ENCODE measurements at regions not wholly inside any gene's neighbourhood (a gene's known extent, or its start where the extent isn't known, plus 50 kb on each side); places are given as distances from the start of the nearest gene placed in this dataset.

DNA sequence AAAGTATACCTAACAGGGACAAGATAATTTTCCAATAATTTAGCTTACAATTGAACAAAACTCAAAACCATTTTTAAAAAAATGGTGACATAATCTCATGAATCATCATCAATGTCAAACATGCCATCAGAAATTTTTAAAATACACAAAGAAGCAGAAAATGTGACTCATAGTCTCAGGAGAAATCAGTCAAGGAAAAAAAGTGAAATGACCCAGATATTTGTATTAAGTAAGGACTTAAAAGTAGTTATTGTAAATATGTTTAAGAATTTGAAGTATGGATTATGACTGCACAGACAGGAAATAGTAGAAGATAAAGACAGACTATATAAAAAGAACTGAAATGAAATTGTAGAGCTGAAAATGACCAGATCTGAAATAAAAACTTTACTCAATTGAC, 473.9 kb upstream of the SYT4 start:
- no peak overlapping the region for H3K9ac ChIP-seq (ENCODE audit: insufficient read length)
- H3K4me3 ChIP-seq: no peak overlapping the region
- TF ChIP-seq EZH2 (IDR thresholded peaks at IDR 0.05): no peak
- no peak overlapping the region for H3K27ac ChIP-seq
- H3K9me3 ChIP-seq (ENCODE audit: low read depth, low read length): no peaks in the 10 kb centered on the region
- no peak for DNase-seq (ENCODE audit: low read depth, low spot score)
- no peaks in the 10 kb centered on the region for H3K36me3 ChIP-seq (ENCODE audit: insufficient read depth, low read length)

DNA sequence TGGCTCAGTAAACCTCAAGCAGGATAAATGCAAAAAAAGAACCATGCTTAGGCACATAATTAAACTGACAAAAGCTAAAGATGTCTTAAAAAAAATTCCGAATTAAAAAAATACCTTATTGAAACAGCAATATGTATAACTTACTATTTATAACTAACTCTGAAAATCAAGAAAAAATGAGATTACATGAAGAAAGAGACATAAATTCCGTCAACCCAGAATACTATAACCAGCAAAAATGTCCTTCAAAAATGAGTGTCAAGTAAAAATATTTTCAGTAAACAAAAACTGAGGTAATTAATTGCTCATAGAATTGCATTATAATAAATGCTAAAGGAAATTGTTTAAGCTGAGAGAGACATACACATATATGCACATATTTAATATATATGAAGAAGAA, 474.5 kb upstream of the SYT4 start:
- TF ChIP-seq FOXP2 (optimal IDR thresholded peaks at IDR 0.05; ENCODE audit: control extremely low read depth, extremely low read length, insufficient read depth) (no peak), POLR2AphosphoS5 (IDR thresholded peaks at IDR 0.05; ENCODE audit: borderline replicate concordance, low read depth, low read length) (no peak), EZH2 (IDR thresholded peaks at IDR 0.05) (no peak)
- DNase-seq (ENCODE audit: low read depth, low spot score): no peak
- H3K4me3 ChIP-seq: no peak overlapping the region
- H3K36me3 ChIP-seq (ENCODE audit: insufficient read depth, low read length): no peaks in the 10 kb centered on the region
- no peak overlapping the region for H3K27ac ChIP-seq
- H3K9ac ChIP-seq (ENCODE audit: insufficient read length): no peak overlapping the region
- no peaks in the 10 kb centered on the region for H3K9me3 ChIP-seq (ENCODE audit: low read depth, low read length)

DNA sequence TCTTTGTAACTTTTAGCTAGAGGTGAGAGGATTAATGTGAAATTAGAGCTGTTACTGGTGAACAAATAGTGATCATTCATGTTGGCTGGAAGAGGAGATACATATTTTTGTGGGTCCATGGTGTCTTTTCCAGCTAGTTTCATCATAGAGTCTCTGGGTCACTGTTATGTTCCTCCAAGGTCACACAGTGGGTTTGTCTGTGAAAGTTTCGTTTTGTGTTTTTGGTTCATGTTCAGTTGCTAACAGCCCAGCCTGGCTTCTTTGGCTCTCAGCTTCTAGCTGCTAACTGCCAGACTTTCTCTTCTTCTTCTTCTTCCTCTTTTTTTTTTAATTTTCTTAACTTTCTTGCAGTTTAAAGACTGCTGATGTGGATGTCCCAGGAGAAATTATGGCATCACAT, 480.0 kb upstream of the SYT4 start:
- no peaks in the 10 kb centered on the region for H3K9me3 ChIP-seq (ENCODE audit: low read depth, low read length)
- H3K27ac ChIP-seq: no peak overlapping the region
- H3K9ac ChIP-seq (ENCODE audit: insufficient read length): no peak overlapping the region

DNA sequence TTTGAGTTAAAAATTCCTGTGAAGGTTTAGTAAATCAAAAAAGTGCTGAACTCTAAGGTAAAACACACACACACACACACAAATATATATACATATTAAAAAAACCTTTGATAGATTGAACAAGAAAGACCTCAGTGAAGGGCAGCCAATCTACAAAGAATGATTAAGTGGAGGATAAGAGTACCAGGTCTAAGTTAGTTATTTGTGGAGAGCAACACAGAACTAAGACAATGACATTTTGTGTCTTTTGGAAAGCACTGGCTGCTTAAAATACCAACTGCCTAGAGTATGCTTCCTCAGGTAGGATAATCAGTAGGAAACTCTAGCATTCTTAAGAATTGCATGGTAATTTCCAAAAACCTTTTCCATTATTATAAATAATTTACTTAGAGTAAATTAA, 481.4 kb upstream of the SYT4 start:
- Histone ChIP-seq H3K9me3 (ENCODE audit: low read depth, low read length) (no peaks in the 10 kb centered on the region), H3K4me3 (no peak overlapping the region), H3K36me3 (ENCODE audit: insufficient read depth, low read length) (no peaks in the 10 kb centered on the region), H3K27ac (no peak overlapping the region), H3K9ac (ENCODE audit: insufficient read length) (no peak overlapping the region)
- no peak for TF ChIP-seq FOXP2 (optimal IDR thresholded peaks at IDR 0.05; ENCODE audit: control extremely low read depth, extremely low read length, insufficient read depth)
- no peak for TF ChIP-seq EZH2 (IDR thresholded peaks at IDR 0.05)
- TF ChIP-seq POLR2AphosphoS5 (IDR thresholded peaks at IDR 0.05; ENCODE audit: borderline replicate concordance, low read depth, low read length): no peak
- no peak for DNase-seq (ENCODE audit: low read depth, low spot score)

More for the DNA sequence above, 480.0 kb upstream of the SYT4 start:
- DNase-seq (ENCODE audit: low read depth, low spot score): no peak
- TF ChIP-seq EZH2 (IDR thresholded peaks at IDR 0.05) (no peak), FOXP2 (optimal IDR thresholded peaks at IDR 0.05; ENCODE audit: control extremely low read depth, extremely low read length, insufficient read depth) (no peak), POLR2AphosphoS5 (IDR thresholded peaks at IDR 0.05; ENCODE audit: borderline replicate concordance, low read depth, low read length) (no peak)
- Histone ChIP-seq H3K36me3 (ENCODE audit: insufficient read depth, low read length) (no peaks in the 10 kb centered on the region), H3K4me3 (no peak overlapping the region)

DNA sequence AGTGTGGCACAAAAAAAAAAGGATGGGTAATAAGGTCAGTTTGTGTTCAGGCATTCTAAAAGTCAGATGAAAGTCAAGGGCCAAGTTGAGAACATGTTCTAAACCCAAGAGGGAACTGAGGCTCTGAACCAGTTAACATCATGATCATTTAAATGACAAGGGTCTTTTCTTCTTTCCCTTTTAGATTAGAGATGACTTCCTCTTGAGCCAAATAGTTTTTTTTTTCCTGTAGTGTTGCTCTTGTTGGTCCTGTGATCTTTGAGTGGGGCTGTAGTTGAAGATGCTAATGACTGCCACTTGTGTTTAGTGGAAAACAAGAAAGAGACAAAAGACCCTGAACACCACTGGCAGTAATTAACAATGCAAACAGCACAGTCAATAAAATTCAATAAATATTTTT, 482.7 kb upstream of the SYT4 start:
- no peak for DNase-seq (ENCODE audit: low read depth, low spot score)
- H3K9me3 ChIP-seq (ENCODE audit: low read depth, low read length): no peaks in the 10 kb centered on the region
- no peak overlapping the region for H3K27ac ChIP-seq
- TF ChIP-seq EZH2 (IDR thresholded peaks at IDR 0.05): no peak
- TF ChIP-seq POLR2AphosphoS5 (IDR thresholded peaks at IDR 0.05; ENCODE audit: borderline replicate concordance, low read depth, low read length): no peak
- TF ChIP-seq FOXP2 (optimal IDR thresholded peaks at IDR 0.05; ENCODE audit: control extremely low read depth, extremely low read length, insufficient read depth): no peak
- H3K9ac ChIP-seq (ENCODE audit: insufficient read length): no peak overlapping the region
- H3K36me3 ChIP-seq (ENCODE audit: insufficient read depth, low read length): no peaks in the 10 kb centered on the region
- H3K4me3 ChIP-seq: no peak overlapping the region

DNA sequence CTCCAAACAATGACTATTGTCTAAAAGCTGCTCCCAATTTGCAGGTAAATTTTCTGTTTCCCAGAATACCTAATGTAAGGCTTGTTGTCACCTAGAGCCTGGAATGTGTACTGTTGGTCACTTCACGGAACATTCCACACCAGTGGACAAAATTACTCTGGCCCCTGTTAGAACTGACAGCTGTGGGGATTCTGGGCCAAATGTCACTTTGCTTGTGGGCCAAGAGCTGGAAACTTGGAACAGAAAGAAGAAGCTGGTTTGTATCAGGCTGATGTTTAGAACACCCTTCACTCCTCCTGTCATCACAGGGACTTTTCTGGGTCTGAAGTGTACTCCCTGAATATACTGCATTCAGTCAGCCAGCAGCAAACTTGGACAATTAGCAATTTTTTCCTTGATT, 495.6 kb upstream of the SYT4 start:
- Histone ChIP-seq H3K9ac (ENCODE audit: insufficient read length) (no peak overlapping the region), H3K9me3 (ENCODE audit: low read depth, low read length) (no peaks in the 10 kb centered on the region), H3K27ac (no peak overlapping the region), H3K4me3 (no peak overlapping the region), H3K36me3 (ENCODE audit: insufficient read depth, low read length) (no peaks in the 10 kb centered on the region)
- no peak for DNase-seq (ENCODE audit: low read depth, low spot score)
- TF ChIP-seq EZH2 (IDR thresholded peaks at IDR 0.05) (no peak), FOXP2 (optimal IDR thresholded peaks at IDR 0.05; ENCODE audit: control extremely low read depth, extremely low read length, insufficient read depth) (no peak), POLR2AphosphoS5 (IDR thresholded peaks at IDR 0.05; ENCODE audit: borderline replicate concordance, low read depth, low read length) (no peak)

DNA sequence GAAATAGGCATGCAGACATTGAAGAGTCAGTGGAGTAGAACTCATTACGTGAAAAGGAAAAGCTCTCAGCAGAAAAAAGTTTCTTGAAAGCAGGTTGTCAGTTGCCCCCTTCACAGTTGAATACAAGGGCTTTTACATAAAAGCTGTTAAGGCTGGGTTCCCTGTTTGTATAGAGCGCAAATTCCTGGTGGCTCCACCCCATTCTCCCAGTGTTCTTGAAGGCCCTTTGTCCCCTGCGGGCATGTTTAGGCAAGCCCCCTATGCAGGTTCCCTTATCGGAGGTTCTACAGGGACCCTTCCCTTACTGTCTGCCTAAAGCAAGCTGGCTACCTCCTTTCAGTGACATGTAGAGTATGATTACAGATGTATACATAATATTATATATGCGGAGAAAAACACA, 497.2 kb upstream of the SYT4 start:
- Histone ChIP-seq H3K36me3 (ENCODE audit: insufficient read depth, low read length) (no peaks in the 10 kb centered on the region), H3K27ac (no peak overlapping the region), H3K9ac (ENCODE audit: insufficient read length) (no peak overlapping the region), H3K9me3 (ENCODE audit: low read depth, low read length) (no peaks in the 10 kb centered on the region), H3K4me3 (no peak overlapping the region)
- TF ChIP-seq FOXP2 (optimal IDR thresholded peaks at IDR 0.05; ENCODE audit: control extremely low read depth, extremely low read length, insufficient read depth) (no peak), EZH2 (IDR thresholded peaks at IDR 0.05) (no peak), POLR2AphosphoS5 (IDR thresholded peaks at IDR 0.05; ENCODE audit: borderline replicate concordance, low read depth, low read length) (no peak)
- no peak for DNase-seq (ENCODE audit: low read depth, low spot score)

DNA sequence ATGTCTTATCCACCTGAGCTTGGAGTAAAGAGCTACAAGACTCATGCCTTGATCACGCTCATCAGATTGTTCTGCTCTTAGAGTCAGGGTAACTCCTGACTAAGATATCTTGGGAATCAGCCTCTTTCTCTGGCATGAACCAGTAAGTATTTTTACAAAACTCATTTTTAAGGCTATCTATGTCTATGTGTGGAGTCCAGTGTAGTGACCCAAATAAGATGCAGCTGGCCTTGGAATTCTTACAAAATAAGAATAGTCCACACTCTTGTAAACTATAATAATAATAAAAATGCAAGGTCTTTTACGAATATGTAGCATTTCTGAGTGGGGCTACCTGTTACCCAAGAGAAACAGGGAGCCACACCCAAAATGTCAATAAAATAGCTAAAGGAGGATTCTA, 498.3 kb upstream of the SYT4 start:
- H3K36me3 ChIP-seq (ENCODE audit: insufficient read depth, low read length): no peaks in the 10 kb centered on the region
- TF ChIP-seq EZH2 (IDR thresholded peaks at IDR 0.05) (no peak), POLR2AphosphoS5 (IDR thresholded peaks at IDR 0.05; ENCODE audit: borderline replicate concordance, low read depth, low read length) (no peak), FOXP2 (optimal IDR thresholded peaks at IDR 0.05; ENCODE audit: control extremely low read depth, extremely low read length, insufficient read depth) (no peak)
- no peak overlapping the region for H3K27ac ChIP-seq
- no peak overlapping the region for H3K9ac ChIP-seq (ENCODE audit: insufficient read length)
- H3K9me3 ChIP-seq (ENCODE audit: low read depth, low read length): no peaks in the 10 kb centered on the region
- DNase-seq (ENCODE audit: low read depth, low spot score): no peak
- no peak overlapping the region for H3K4me3 ChIP-seq

DNA sequence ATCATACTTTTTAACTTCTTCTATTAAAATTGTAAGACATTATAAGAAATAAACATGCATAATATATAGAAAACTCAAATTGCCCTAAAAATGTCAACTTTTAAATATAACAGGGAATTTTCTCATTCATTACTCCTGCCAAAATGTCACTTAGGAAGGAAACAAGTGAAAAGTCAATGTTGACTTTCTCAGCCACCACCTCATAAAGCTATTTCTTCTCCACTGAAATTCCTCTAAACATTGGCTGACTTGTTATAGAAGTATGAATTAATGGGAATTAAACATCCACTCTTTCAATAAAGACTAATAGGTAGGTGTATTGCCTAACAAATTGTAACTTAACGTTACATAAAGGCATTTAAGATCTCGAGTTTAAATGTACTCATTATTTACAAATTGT, 499.7 kb upstream of the SYT4 start:
- no peak for DNase-seq (ENCODE audit: low read depth, low spot score)
- Histone ChIP-seq H3K9me3 (ENCODE audit: low read depth, low read length) (no peaks in the 10 kb centered on the region), H3K36me3 (ENCODE audit: insufficient read depth, low read length) (no peaks in the 10 kb centered on the region), H3K9ac (ENCODE audit: insufficient read length) (no peak overlapping the region), H3K4me3 (no peak overlapping the region), H3K27ac (no peak overlapping the region)
- TF ChIP-seq POLR2AphosphoS5 (IDR thresholded peaks at IDR 0.05; ENCODE audit: borderline replicate concordance, low read depth, low read length): no peak
- TF ChIP-seq FOXP2 (optimal IDR thresholded peaks at IDR 0.05; ENCODE audit: control extremely low read depth, extremely low read length, insufficient read depth): no peak
- TF ChIP-seq EZH2 (IDR thresholded peaks at IDR 0.05): no peak

All from SK-N-MC (cell line).